GM21737 (cell line): ENCODE measurements at regions not wholly inside any gene's neighbourhood (a gene's known extent, or its start where the extent isn't known, plus 50 kb on each side); places are given as distances from the start of the nearest gene placed in this dataset.
"Not testable (repeated sequence)": the region's sequence is repeated elsewhere in the genome, so short reads cannot be mapped to it uniquely, and the experiment has no call there.

Experiments
- ATAC-seq: cut with Tn5 transposase; IDR thresholded peaks from one replicate; pipeline ENCODE4 v1.9.1; 2021; ENCODE audit warnings: mild to moderate bottlenecking, moderate library complexity; ENCODE audit not compliant: unreplicated experiment

DNA sequence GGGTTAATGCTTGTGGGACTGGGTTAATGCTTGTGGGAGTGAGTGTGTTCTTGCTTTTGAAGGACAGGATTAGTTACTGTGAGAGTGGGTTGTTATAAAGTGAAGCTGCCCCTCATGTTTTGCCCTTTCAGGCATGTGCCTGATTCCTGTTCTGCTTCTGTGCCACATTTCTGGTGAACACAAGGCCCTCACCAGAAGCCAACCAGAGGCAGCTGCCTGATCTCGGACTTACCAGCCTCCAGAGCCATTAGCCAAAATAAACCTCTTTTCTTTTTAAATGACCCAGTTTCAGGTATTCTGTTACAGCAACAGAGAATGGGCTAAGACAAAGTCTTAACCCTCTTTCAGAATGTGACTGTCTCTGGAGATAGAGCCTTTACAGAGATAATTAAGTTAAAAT, 113.3 kb upstream of the TMTC4 start:
- no peak for ATAC-seq

DNA sequence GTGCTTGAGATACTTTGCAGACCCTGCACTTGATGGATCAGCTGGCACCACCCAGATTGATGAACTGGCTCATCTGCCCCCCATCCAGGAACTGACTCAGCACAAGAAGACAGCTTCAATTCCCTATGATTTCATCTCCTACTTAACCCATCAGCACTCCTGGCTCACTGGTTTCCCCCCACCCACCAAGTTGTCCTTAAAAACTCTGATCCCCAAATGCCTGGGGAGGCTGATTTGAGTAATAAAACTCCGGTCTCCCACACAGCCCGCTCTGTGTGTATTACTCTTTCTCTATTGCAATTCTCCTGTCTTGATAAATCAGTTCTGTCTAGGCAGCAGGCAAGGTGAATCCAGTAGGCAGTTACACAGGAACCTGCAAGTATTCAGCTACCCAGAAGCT, 102.1 kb upstream of the TMTC4 start:
- not testable (repeated sequence) for ATAC-seq

DNA sequence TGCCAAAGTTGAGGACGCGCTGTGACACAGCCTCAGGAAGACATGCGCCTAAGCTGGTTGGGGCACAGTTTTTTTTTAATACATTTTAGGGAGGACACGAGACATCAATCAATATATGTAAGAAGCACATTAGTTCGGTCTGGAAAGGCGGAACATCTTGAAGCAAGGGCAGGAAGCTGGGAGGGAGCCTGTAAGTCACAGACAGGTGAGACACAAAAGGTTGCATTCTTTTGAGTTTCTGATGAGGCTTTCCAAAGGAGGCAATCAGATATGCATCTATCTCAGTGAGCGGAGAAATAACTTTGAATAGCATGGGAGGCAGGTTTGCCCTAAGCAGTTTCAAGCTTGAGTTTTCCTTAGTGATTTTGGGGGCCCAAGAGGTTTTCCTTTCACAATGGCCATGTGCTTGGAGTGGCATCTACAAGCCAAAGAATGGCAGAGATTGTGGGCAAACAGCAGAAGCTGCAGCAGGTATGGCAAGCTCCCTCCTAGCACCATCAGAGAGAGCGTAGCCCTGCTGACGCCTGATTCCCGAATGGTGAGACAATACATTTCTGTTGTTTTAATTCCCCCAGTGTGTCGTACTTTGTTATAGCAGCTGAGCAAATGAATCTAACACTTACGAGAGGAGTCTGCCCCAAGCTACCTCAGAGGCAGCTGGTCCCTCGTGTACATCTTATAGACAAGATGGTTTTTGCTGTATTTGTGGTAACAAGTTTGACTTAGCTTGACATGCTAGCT, 99.5 kb upstream of the TMTC4 start:
- ATAC-seq = no peak

DNA sequence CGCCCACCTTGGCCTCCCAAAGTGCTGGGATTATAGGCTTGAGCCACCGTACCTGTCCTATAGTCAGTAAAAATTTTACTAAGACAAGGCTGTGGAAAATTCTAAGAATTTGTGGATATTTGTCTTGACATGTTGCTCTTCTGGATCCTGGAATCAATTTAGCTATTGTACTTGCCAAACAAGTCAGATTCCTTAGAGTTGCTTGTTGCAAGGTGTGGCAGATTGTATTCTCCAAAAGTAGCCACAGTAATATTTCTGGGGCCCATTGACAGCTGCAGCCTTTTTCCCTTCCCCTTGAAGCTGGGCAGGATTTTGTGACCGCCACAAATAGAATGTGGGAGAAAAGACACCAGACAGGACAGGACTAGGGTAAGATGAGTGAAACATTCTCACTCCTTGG, 98.8 kb upstream of the TMTC4 start:
- ATAC-seq = no peak

DNA sequence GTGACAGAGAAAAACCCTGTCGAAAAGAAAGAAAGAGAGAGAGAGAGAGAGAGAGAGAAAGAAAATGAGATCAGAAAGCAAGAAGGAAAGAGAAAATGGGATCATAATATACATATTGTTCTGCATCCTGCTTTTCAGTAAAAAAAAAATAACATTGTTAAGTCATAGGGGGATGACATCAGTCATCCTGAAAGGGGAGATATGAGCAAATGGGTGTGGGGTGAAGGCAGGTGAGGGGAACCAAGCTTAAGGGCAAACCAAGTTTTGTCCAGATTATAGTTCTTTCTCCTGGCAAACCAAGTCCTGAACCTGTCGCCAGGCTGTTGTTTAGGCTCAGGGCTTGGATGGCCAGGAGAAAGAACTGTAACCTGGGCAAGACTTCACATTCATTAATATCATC, 92.6 kb upstream of the TMTC4 start:
- no peak for ATAC-seq

DNA sequence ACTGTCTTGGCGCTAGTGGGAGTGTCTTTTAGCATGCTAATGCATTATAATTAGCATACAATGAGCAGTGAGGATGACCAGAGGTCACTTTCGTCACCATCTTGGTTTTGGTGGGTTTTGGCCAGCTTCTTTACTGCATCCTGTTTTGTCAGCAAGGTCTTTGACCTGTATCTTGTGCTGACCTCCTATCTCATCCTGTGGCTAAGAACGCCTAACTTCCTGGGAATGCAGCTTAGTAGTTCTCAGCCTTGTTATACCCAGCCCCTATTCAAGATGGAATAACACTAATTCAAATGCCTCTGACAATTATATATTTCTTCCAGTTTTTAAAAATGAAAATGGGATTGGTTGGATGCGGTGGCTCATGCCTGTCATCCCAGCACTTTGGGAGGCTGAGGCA, 92.0 kb upstream of the TMTC4 start:
- not testable (repeated sequence) for ATAC-seq

DNA sequence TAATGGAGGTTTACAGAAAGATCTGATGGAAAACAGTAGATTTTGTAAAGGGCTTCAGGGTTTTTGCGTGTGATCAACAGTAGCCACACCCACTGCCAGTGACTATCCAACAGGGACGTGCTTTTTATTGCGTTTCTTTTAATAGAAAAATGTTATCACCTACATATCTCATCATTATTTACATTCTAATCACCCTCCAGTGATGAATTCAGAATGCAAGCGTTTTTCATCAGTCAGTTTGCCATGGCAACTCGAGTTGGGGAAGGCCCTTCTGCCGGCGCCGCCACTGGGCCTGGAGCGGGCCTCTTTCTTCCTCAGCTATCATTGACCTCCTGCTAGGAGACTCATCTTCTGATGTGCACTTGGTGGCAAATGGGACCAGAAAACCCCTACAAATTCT, 90.3 kb upstream of the TMTC4 start:
- ATAC-seq = no peak

DNA sequence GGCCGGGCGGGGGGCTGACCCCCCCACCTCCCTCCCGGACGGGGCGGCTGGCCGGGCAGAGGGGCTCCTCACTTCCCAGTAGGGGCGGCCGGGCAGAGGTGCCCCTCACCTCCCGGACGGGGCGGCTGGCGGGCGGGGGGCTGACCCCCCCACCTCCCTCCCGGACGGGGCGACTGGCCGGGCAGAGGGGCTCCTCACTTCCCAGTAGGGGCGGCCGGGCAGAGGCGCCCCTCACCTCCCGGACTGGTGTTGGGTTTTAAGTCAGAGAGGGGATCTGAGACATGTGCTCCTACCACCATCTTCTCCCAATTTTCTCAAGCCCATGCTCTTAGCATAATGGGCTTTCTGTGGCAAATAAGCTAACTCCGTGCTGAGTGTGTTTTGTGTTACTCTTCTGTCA, 87.5 kb upstream of the TMTC4 start:
- not testable (repeated sequence) for ATAC-seq

DNA sequence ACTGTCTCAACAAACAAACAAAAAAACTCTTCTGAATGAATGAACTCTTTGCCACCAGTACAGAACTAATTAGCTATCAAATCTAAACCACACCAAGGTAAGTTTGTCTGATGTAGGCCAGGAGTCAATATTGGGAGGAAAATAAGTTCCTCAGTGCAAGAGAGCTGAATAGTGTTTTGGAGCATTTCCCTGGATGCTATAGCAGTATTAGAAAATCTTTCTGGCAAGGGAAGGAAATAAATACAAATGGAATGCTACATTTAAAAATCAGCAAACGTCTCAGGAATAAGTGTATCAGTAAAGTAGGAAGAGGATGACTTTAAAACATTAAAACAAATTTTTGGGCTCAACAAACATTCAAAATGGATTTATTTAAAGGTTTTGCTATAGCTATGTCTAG, 81.3 kb upstream of the TMTC4 start:
- no peak for ATAC-seq

DNA sequence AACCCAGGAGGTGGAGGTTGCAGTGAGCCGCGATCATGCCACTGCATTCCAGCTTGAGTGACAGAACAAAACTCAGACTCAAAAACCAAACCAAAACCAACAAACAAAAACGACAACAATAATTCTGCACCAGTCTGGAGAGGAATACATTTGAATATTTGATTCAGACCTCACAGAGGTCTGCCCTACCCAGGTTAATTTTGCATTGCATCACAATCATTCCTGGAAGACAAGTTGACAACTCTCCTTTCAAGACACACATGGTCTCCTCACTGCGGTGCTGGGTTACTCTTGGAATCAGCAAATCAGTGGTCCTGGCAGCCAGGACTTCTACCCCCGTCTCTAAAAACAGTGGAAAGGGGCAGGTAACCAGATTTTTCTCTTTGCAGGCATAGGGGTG, 79.9 kb upstream of the TMTC4 start:
- ATAC-seq = no peak

GRCh38 chr13:100753376-100753775, 78.8 kb upstream of the TMTC4 start:
- ATAC-seq = no peak

- no peak for ATAC-seq
Measured at GRCh38 chr13:100751826-100752225, 77.2 kb upstream of the TMTC4 start.

GRCh38 chr13:100746953-100747683, 72.5 kb upstream of the TMTC4 start:
- ATAC-seq = no peak

GRCh38 chr13:100738176-100738855, 63.7 kb upstream of the TMTC4 start:
- ATAC-seq = no peak

DNA sequence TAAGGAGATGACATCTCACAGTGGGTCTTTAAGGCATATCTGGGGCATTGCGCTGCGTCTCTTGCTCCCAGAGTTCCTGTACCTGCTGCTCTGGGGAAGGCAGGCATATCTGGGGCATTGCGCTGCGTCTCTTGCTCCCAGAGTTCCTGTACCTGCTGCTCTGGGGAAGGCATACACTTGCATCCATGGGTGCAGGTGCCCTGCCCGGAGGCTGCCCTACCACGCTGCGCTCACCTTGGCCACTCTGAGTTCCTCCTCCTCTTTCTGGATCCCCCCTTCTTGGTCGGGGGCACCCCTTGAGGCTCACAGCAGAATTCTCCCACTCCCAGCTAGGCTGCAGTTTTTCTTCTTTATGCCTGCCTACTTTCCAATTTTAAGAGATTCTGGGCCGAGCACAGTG, 60.9 kb upstream of the TMTC4 start:
- no peak for ATAC-seq

DNA sequence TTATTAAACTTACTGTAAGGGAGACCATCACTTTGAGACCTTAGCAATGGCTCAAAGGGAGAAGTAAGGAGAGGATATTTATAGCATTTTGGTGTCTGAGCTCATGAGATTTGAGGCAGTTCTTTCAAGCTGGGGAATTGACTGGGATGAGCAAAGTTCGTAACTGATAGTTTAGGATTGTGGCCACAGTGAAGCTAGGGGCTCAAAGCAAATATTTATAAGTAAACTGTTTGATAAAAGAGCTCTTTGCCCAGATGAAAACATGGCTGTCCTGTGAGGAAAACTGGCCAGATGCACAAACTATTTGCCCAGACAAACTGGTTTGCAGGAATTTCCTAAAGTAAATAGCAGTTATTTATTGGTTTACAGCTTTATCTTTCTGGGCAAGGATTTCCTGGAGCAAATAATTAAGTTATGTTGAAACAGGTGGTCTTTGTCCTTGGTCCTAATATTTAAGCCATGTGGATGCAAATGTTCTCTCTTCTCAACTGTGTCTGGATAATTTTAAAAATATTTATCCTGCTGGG, 59.7 kb upstream of the TMTC4 start:
- no peak for ATAC-seq

GRCh38 chr13:100733261-100733660, 58.7 kb upstream of the TMTC4 start:
- ATAC-seq = no peak

GRCh38 chr13:100728201-100728600, 53.6 kb upstream of the TMTC4 start:
- ATAC-seq = no peak

DNA sequence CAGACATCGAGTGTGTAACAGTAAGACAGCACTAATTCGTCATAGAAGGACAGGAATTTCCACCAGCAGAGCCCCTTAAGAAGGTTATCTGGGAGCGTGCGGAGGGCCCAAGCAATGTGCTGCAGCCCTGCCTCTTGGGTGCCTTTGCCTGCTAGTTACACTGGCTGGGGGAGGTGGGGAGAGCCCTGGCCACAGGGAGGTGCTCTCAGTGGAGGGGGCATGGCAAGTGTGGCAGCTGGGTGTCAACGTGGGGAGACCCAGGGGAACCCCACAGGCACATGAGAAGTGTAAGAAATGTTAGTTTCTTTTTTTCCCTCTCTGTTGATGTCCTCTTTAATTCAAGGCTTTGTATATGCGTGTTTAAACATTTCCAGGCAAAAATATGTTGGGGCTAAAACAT, 50.9 kb upstream of the TMTC4 start:
- no peak for ATAC-seq

DNA sequence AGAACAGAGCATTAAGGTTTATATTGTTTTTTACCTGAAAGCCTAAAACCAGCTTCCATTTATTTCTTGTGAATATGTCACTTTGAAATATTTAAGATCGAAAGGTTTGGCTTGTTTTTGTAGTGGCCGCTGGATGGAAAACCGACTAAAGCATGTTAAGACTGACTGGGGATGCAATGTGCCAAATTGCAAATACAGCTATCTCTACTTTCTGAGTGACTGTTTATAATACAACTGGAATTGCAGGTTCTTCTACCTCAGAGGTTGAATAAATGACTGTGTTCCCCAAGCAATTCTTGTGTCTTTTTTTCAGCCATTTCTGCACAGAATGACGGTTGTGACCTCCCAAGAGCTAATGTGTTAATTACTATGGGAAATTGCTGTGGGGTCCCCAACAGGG, 50.0 kb upstream of the TMTC4 start:
- ATAC-seq = no peak
